Activated T-helper 17 cell treated with anti-CD3 and anti-CD28 coated beads, Interleukin-2, amount 50 U/mL, for 72 hours (primary cell): ENCODE measurements at regions not wholly inside any gene's neighbourhood (a gene's known extent, or its start where the extent isn't known, plus 50 kb on each side); places are given as distances from the start of the nearest gene placed in this dataset.
A peak's percentile ranks its signal among the peaks of the same experiment; 100 is the strongest.
"Not testable (repeated sequence)": the region's sequence is repeated elsewhere in the genome, so short reads cannot be mapped to it uniquely, and the experiment has no call there.

Source experiments
- ATAC-seq: fragments of 150-1000 bp; cut with Tn5 transposase; replicated peaks from 2 replicates; pipeline ENCODE4 v1.10.0; 2021; ENCODE audit warnings: mild to moderate bottlenecking, moderate library complexity
- H3K27ac Mint-ChIP-seq: one replicate; pipeline ENCODE4 v1.8.0; 2022; ENCODE audit warnings: mixed read lengths
- H3K27me3 Mint-ChIP-seq: one replicate; pipeline ENCODE4 v1.8.0; 2022; ENCODE audit warnings: mixed read lengths
- H3K36me3 Mint-ChIP-seq: one replicate; pipeline ENCODE4 v1.8.0; 2022; ENCODE audit warnings: low read depth, mild to moderate bottlenecking, mixed read lengths
- H3K4me1 Mint-ChIP-seq: one replicate; pipeline ENCODE4 v1.8.0; 2022; ENCODE audit warnings: mixed read lengths
- H3K4me3 Mint-ChIP-seq: one replicate; pipeline ENCODE4 v1.8.0; 2022; ENCODE audit warnings: mild to moderate bottlenecking, mixed read lengths
- H3K9me3 Mint-ChIP-seq: one replicate; pipeline ENCODE4 v1.8.0; 2022; ENCODE audit warnings: mixed read lengths

GRCh38 chr9:34907044-34907443 is 51.0 kb upstream of the PHF24 start:
- no peaks in the 10 kb centered on the region for H3K9me3 Mint-ChIP-seq
- H3K4me1 Mint-ChIP-seq: no peaks in the 10 kb centered on the region
- H3K27me3 Mint-ChIP-seq: peaks cover 13% of the 10 kb centered on the region
- no peak overlapping the region for H3K4me3 Mint-ChIP-seq
- peak overlapping the region; percentile 22 for H3K27ac Mint-ChIP-seq
- no peaks in the 10 kb centered on the region for H3K36me3 Mint-ChIP-seq
- no peak for ATAC-seq

DNA sequence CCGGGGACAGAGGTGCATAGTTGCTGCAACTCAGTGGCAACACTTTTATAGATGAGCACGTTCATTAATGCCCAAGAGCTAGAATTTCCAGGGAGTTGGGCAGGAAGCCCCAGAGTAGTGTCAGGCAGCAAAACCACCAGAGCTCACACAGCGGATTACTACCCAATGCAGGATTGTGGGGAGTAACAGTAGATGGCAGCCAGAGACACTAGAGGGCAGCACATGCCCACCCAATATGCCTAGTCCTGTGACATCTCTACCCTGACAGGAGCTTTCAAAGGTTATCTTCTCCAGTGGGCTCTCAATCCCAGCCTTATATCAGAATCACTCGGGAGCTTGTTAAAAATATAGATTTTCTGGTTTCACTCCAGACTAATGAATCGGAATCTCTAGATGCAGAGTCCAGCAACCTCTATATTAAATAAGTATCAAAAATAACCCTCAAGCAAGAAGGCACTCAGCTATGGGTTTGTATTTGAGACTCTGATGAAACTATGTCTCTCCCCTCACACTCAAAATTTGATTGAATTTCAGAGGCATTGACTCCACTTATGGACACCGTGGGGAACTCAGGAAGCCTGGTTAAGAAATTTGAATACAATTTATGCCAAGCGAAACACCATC is 58.4 kb upstream of the PHF24 start:
- Mint-ChIP-seq H3K4me1 (no peaks in the 10 kb centered on the region), H3K9me3 (no peaks in the 10 kb centered on the region), H3K27me3 (peaks cover 38% of the 10 kb centered on the region), H3K27ac (no peak overlapping the region), H3K4me3 (no peak overlapping the region), H3K36me3 (no peaks in the 10 kb centered on the region)
- peak; percentile 100 for ATAC-seq

GRCh38 chr9:34898846-34899245 is 59.2 kb upstream of the PHF24 start:
- Mint-ChIP-seq H3K9me3 (no peaks in the 10 kb centered on the region), H3K36me3 (no peaks in the 10 kb centered on the region), H3K27ac (no peak overlapping the region), H3K27me3 (peaks cover 46% of the 10 kb centered on the region), H3K4me3 (no peak overlapping the region), H3K4me1 (no peaks in the 10 kb centered on the region)
- ATAC-seq: no peak

DNA sequence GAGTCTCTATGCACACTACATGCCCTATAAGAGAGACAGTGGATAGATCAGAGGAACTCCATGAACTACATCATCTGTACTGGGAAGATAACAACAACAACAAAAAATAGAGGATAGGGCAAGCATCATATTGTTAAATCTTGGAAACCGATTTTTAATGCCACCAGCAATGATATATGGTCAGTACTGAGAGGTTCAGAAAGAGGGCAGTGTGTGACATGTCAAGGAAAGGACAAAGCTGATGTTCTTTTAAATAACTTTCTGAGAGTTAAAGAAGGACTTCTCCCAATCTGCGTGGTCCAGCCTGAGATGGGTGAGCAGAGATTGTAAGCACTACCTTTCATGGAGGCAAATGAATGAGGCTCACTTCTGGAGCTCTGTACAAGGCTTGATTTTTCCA is 62.0 kb upstream of the PHF24 start:
- Mint-ChIP-seq H3K27ac (no peak overlapping the region), H3K9me3 (no peaks in the 10 kb centered on the region), H3K4me3 (no peak overlapping the region), H3K4me1 (no peaks in the 10 kb centered on the region), H3K36me3 (no peaks in the 10 kb centered on the region), H3K27me3 (peaks cover 43% of the 10 kb centered on the region)
- ATAC-seq: no peak

DNA sequence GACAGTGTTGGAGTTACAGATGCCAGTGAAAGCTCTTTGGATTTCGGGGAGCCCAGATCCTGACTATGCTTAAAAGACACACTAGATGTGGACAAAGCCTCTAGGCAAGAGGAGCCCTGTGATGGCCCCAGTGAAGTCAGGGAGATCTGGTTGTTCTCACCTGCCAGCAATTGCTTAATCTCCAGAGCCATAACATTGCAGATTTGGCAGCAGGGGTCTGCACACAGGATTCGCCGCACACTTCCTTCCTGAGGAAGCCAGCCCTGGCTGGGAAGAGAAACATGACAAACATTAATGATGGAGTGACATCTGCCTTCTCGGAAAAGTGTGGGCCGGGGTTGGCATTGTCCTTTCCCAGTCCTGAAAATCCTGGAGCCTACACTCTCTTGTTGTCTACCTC is 65.2 kb upstream of the PHF24 start:
- Mint-ChIP-seq H3K4me1 (no peaks in the 10 kb centered on the region), H3K27me3 (peaks cover 30% of the 10 kb centered on the region), H3K27ac (no peak overlapping the region), H3K36me3 (no peaks in the 10 kb centered on the region), H3K4me3 (no peak overlapping the region), H3K9me3 (no peaks in the 10 kb centered on the region)
- no peak for ATAC-seq

- Mint-ChIP-seq H3K9me3 (no peaks in the 10 kb centered on the region), H3K27me3 (peaks cover 22% of the 10 kb centered on the region), H3K27ac (no peak overlapping the region), H3K4me1 (no peaks in the 10 kb centered on the region), H3K36me3 (no peaks in the 10 kb centered on the region), H3K4me3 (no peak overlapping the region)
- ATAC-seq: no peak
Observed at GRCh38 chr9:34891386-34891785, 66.7 kb upstream of the PHF24 start.

- Mint-ChIP-seq H3K9me3 (no peaks in the 10 kb centered on the region), H3K27ac (no peak overlapping the region), H3K36me3 (no peaks in the 10 kb centered on the region), H3K4me3 (no peak overlapping the region), H3K4me1 (no peaks in the 10 kb centered on the region), H3K27me3 (peaks cover 3% of the 10 kb centered on the region)
- ATAC-seq: no peak
Observed at GRCh38 chr9:34887841-34888240, 70.2 kb upstream of the PHF24 start.

GRCh38 chr9:34884747-34885189 is 73.3 kb upstream of the PHF24 start:
- Mint-ChIP-seq H3K27me3 (no peaks in the 10 kb centered on the region), H3K9me3 (no peaks in the 10 kb centered on the region), H3K27ac (no peak overlapping the region), H3K4me1 (no peaks in the 10 kb centered on the region), H3K4me3 (no peak overlapping the region), H3K36me3 (no peaks in the 10 kb centered on the region)
- ATAC-seq: peak; percentile 97

- H3K27me3 Mint-ChIP-seq: peaks cover 32% of the 10 kb centered on the region
Observed at GRCh38 chr9:34876096-34876495, 82.0 kb upstream of the PHF24 start.

DNA sequence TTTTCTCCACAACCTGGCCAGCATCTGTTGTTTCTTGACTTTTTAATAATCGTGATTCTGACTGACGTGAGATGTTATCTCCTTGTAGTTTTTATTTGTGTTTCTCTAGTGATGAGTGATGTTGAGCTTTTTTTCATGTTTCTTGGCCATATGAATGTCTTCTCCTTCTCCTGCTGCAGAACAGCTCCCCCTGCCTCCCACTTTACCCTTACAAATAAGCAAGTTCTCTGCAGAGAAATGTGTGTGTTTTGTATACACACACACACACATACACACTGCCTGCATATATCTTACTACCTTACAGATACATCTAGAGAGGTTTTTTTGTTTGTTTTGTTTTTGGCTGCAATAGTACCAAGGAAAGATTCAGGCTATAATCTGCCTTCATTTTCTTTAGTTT is 88.7 kb upstream of the PHF24 start:
- Mint-ChIP-seq H3K9me3 (no peaks in the 10 kb centered on the region), H3K36me3 (no peaks in the 10 kb centered on the region), H3K27ac (no peak overlapping the region), H3K27me3 (peaks cover 19% of the 10 kb centered on the region), H3K4me1 (no peaks in the 10 kb centered on the region), H3K4me3 (no peak overlapping the region)
- no peak for ATAC-seq

More at GRCh38 chr9:34876096-34876495, 82.0 kb upstream of the PHF24 start:
- Mint-ChIP-seq H3K9me3 (no peaks in the 10 kb centered on the region), H3K27ac (no peak overlapping the region), H3K4me3 (no peak overlapping the region), H3K36me3 (no peaks in the 10 kb centered on the region), H3K4me1 (no peaks in the 10 kb centered on the region)
- no peak for ATAC-seq

DNA sequence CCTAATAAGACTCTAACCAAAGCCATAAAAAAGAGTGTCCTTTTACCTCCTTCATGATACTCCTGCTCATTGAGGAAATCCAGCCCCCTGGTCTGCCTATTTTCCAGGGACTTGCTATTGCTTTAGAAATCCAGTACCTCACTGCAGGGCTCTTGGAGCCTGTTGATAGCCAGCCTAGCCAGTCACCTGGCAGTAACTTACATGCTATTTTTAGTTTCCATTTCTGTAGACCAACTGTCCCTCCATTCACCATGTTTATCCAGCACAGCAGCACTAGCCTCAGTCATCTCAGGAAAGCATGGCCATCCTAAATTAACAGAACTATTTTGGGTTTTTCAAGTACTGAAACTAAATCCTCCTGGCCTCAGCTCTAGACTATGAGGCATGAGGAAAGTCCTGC is 91.5 kb upstream of the PHF24 start:
- H3K27ac Mint-ChIP-seq: no peak overlapping the region
- no peaks in the 10 kb centered on the region for H3K36me3 Mint-ChIP-seq
- H3K4me1 Mint-ChIP-seq: no peaks in the 10 kb centered on the region
- peaks cover 29% of the 10 kb centered on the region for H3K27me3 Mint-ChIP-seq
- no peak overlapping the region for H3K4me3 Mint-ChIP-seq
- ATAC-seq: no peak
- H3K9me3 Mint-ChIP-seq: peaks cover 11% of the 10 kb centered on the region

DNA sequence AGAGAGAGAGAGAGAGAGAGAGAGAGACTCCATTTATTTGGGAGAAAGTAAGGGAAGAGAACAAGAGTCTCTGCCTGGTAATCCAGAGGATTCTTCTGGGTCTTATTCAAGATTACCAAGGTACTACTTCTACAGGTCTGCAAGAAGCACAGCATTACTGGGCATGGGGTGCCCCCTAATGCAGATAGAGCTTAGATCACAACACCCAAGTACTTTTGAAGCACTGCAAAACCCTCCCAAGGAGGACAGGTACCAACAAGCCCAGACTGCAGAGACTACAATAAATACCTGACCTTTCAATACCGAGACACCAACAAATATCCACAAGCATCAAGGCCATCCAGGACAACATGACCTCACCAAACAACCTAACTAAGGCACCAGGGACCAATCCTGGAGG is 94.7 kb upstream of the PHF24 start:
- Mint-ChIP-seq H3K9me3 (peaks cover 16% of the 10 kb centered on the region), H3K27ac (no peak overlapping the region), H3K4me1 (no peaks in the 10 kb centered on the region), H3K4me3 (no peak overlapping the region), H3K27me3 (peaks cover 39% of the 10 kb centered on the region), H3K36me3 (no peaks in the 10 kb centered on the region)
- no peak for ATAC-seq

DNA sequence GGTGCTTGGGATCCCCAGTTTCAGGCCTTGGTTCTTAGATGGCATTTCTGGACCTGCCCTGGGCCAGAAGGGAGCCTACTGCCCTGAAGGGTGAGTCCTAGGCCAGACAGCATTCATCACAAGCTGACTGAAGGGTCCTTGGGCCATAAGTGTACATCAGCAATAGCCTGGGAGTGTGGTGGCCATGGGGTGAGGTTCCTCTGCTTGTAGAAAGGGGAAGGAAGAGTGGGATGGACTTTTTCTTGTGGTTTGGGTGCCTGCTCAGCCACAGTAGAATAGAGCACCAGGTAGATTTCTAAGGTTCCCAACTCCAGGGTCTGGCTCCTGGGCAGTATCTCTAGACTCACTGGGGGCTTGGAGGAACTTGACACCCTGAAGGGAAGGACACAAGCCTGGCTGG is 95.2 kb upstream of the PHF24 start:
- no peak for ATAC-seq
- no peak overlapping the region for H3K27ac Mint-ChIP-seq

DNA sequence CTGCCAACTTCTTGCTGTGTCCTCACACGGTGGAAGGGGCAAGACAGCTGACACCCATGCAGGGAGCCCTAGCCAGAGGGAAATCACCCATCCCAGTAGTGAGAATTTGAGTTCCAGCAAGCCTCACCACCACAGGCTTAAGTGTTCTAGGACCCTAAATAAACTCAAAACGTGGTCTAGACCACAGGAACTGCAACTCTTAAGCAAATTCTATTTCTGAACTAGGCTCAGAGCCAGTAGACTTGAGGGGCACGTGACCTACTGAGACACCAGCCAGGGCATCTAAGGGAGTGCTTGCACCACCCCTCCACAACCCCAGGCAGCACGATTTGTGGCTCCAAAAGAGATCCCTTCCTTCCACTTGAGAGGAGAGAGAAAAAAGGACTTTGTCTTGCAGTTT is 96.0 kb upstream of the PHF24 start:
- no peak overlapping the region for H3K4me3 Mint-ChIP-seq
- no peak for ATAC-seq
- no peaks in the 10 kb centered on the region for H3K4me1 Mint-ChIP-seq
- H3K9me3 Mint-ChIP-seq: peaks cover 18% of the 10 kb centered on the region
- H3K27ac Mint-ChIP-seq: no peak overlapping the region
- no peaks in the 10 kb centered on the region for H3K36me3 Mint-ChIP-seq
- peaks cover 45% of the 10 kb centered on the region for H3K27me3 Mint-ChIP-seq

More for the DNA sequence above, 95.2 kb upstream of the PHF24 start:
- Mint-ChIP-seq H3K9me3 (peaks cover 18% of the 10 kb centered on the region), H3K4me1 (no peaks in the 10 kb centered on the region), H3K27me3 (peaks cover 42% of the 10 kb centered on the region), H3K36me3 (no peaks in the 10 kb centered on the region), H3K4me3 (no peak overlapping the region)

- H3K27me3 Mint-ChIP-seq: peaks cover 26% of the 10 kb centered on the region
- not testable (repeated sequence) for H3K27ac Mint-ChIP-seq, H3K4me3 Mint-ChIP-seq, ATAC-seq, H3K36me3 Mint-ChIP-seq, H3K9me3 Mint-ChIP-seq, H3K4me1 Mint-ChIP-seq
Observed at GRCh38 chr9:34855016-34855415, 103.1 kb upstream of the PHF24 start.

DNA sequence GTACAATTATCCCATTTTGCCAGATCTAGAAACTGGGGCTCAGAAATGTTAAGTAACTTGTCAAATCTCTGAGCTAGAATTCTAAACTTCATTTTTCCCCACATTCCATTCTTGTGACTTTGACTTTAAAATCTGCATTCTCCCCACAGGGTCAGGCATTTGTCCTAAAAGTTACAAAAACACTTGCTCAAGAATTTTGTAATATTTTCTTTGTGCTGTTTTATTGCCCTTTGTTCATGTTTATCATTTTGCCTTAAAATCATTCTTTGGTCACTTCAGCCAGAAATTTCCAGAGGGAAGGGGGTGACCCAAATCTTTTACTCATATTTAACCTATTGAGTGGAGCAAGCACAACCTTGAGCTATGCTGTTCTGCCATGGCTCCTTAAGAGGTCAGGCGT is 120.1 kb upstream of the CCL21 start:
- no peak for ATAC-seq
- Mint-ChIP-seq H3K4me1 (no peaks in the 10 kb centered on the region), H3K27me3 (peaks cover 3% of the 10 kb centered on the region), H3K4me3 (no peak overlapping the region), H3K27ac (no peak overlapping the region), H3K9me3 (no peaks in the 10 kb centered on the region), H3K36me3 (no peaks in the 10 kb centered on the region)
